ENCODE measurements at regions not wholly inside any gene's neighbourhood (a gene's known extent, or its start where the extent isn't known, plus 50 kb on each side); places are given as distances from the start of the nearest gene placed in this dataset.
A peak's percentile ranks its signal among the peaks of the same experiment; 100 is the strongest.
"Not testable (repeated sequence)": the region's sequence is repeated elsewhere in the genome, so short reads cannot be mapped to it uniquely, and the experiment has no call there.

- DNase-seq (ENCODE audit: low read depth in 2 of 3, low spot score in 2 of 3), result no peak
Measured at GRCh38 chr1:208681878-208682663, 437.9 kb upstream of the PLXNA2 start.

- DNase-seq (ENCODE audit: low read depth in 2 of 3, low spot score in 2 of 3), result peak in 2 of 3 donors; percentile 1 to 29
Measured at GRCh38 chr1:208682664-208683013, 438.5 kb upstream of the PLXNA2 start.

GRCh38 chr1:208683141-208683540 lies 439.0 kb upstream of the PLXNA2 start:
- DNase-seq (ENCODE audit: low read depth in 2 of 3, low spot score in 2 of 3), result no peak

- DNase-seq (ENCODE audit: low read depth in 2 of 3, low spot score in 2 of 3), result no peak
Measured at GRCh38 chr1:208684192-208684591, 440.0 kb upstream of the PLXNA2 start.

- no peak for DNase-seq (ENCODE audit: low read depth in 2 of 3, low spot score in 2 of 3)
Measured at GRCh38 chr1:208686592-208686991, 442.4 kb upstream of the PLXNA2 start.

GRCh38 chr1:208688656-208689315 lies 444.6 kb upstream of the PLXNA2 start:
- DNase-seq (ENCODE audit: low read depth in 2 of 3, low spot score in 2 of 3), result no peak

- no peak for DNase-seq (ENCODE audit: low read depth in 2 of 3, low spot score in 2 of 3)
Measured at GRCh38 chr1:208691012-208691411, 446.8 kb upstream of the PLXNA2 start.

GRCh38 chr1:208709981-208710380 lies 465.8 kb upstream of the PLXNA2 start:
- no peak for DNase-seq (ENCODE audit: low read depth in 2 of 3, low spot score in 2 of 3)

- peak in 1 of 3 donors; percentile 8 for DNase-seq (ENCODE audit: low read depth in 2 of 3, low spot score in 2 of 3)
Measured at GRCh38 chr1:208714323-208714722, 470.1 kb upstream of the PLXNA2 start.

GRCh38 chr1:208717525-208717924 lies 473.3 kb upstream of the PLXNA2 start:
- DNase-seq (ENCODE audit: low read depth in 2 of 3, low spot score in 2 of 3), result no peak

GRCh38 chr1:208722592-208722991 lies 478.4 kb upstream of the PLXNA2 start:
- no peak for DNase-seq (ENCODE audit: low read depth in 2 of 3, low spot score in 2 of 3)

- DNase-seq (ENCODE audit: low read depth in 2 of 3, low spot score in 2 of 3), result peak in 1 of 3 donors; percentile 38
Measured at GRCh38 chr1:208724079-208724478, 479.9 kb upstream of the PLXNA2 start.

- no peak for DNase-seq (ENCODE audit: low read depth in 2 of 3, low spot score in 2 of 3)
Measured at GRCh38 chr1:208728815-208729214, 484.6 kb upstream of the PLXNA2 start.

- peak in 2 of 3 donors; percentile 36 to 72 for DNase-seq (ENCODE audit: low read depth in 2 of 3, low spot score in 2 of 3)
Measured at GRCh38 chr1:208731981-208732821, 488.0 kb upstream of the PLXNA2 start.

GRCh38 chr1:208737161-208737560 lies 493.0 kb upstream of the PLXNA2 start:
- no peak for DNase-seq (ENCODE audit: low read depth in 2 of 3, low spot score in 2 of 3)

- no peak for DNase-seq (ENCODE audit: low read depth in 2 of 3, low spot score in 2 of 3)
Measured at GRCh38 chr1:208737922-208738321, 493.7 kb upstream of the PLXNA2 start.

GRCh38 chr1:208739636-208740035 lies 495.5 kb upstream of the PLXNA2 start:
- DNase-seq (ENCODE audit: low read depth in 2 of 3, low spot score in 2 of 3), result not testable (repeated sequence)

GRCh38 chr1:208741296-208741695 lies 497.1 kb upstream of the PLXNA2 start:
- DNase-seq (ENCODE audit: low read depth in 2 of 3, low spot score in 2 of 3), result no peak

- DNase-seq (ENCODE audit: low read depth in 2 of 3, low spot score in 2 of 3), result no peak
Measured at GRCh38 chr1:208743361-208743760, 499.2 kb upstream of the PLXNA2 start.

- DNase-seq (ENCODE audit: low read depth in 2 of 3, low spot score in 2 of 3), result no peak
Measured at GRCh38 chr1:208747979-208748378, 503.8 kb upstream of the PLXNA2 start.

GRCh38 chr1:208748387-208749165 lies 504.4 kb upstream of the PLXNA2 start:
- DNase-seq (ENCODE audit: low read depth in 2 of 3, low spot score in 2 of 3), result no peak
